NB4 (cell line): ENCODE measurements at regions not wholly inside any gene's neighbourhood (a gene's known extent, or its start where the extent isn't known, plus 50 kb on each side); places are given as distances from the start of the nearest gene placed in this dataset.
"Not testable (repeated sequence)": the region's sequence is repeated elsewhere in the genome, so short reads cannot be mapped to it uniquely, and the experiment has no call there.

Source experiments
- DNase-seq: peaks from one replicate; pipeline ENCODE4 v3.0.0; 2010; ENCODE audit warnings: low read depth
- H3K4me3 ChIP-seq: one replicate; pipeline ENCODE4 v1.5.1; 2011; ENCODE audit warnings: mild to moderate bottlenecking, low read depth, low read length, moderate library complexity
- MYC ChIP-seq: IDR thresholded peaks from 2 replicates; pipeline ENCODE4 v1.6.1; 2011; ENCODE audit warnings: low read depth, low read length
- POLR2A ChIP-seq: IDR thresholded peaks from 2 replicates; pipeline ENCODE4 v1.6.1; 2011; ENCODE audit warnings: mild to moderate bottlenecking; ENCODE audit not compliant: insufficient read length; ENCODE audit errors: extremely low read depth
- TF ChIP-seq, protein P1 (sequence below): IDR thresholded peaks from one replicate; pipeline ENCODE4 v1.5.1; 2012; ENCODE audit warnings: low read depth, low read length
- TF ChIP-seq, protein P2 (sequence below): IDR thresholded peaks from 2 replicates; pipeline ENCODE4 v1.6.1; 2011; ENCODE audit warnings: low read depth, low read length

DNA sequence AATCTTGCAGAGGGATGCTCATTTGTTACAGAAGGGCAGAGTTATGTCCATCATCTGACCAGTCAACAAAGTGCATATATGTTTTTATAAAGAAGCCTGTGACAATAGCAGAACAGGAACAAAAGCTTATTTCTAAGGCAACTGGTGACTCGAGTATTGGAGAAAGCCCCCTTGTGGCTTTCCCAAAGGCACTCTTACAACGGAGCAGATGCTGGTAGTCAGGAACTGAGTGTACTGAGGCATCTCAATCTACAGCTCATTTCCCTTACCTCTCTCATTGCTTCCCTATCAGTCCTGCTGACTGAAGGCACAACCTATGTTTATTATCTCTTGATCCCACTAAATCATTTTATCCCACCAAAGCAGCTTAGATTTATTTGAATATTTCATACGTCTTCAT lies 557.1 kb upstream of the CHAC2 start:
- TF ChIP-seq POLR2A (no peak), MYC (no peak)
- TF ChIP-seq, protein P1, sequence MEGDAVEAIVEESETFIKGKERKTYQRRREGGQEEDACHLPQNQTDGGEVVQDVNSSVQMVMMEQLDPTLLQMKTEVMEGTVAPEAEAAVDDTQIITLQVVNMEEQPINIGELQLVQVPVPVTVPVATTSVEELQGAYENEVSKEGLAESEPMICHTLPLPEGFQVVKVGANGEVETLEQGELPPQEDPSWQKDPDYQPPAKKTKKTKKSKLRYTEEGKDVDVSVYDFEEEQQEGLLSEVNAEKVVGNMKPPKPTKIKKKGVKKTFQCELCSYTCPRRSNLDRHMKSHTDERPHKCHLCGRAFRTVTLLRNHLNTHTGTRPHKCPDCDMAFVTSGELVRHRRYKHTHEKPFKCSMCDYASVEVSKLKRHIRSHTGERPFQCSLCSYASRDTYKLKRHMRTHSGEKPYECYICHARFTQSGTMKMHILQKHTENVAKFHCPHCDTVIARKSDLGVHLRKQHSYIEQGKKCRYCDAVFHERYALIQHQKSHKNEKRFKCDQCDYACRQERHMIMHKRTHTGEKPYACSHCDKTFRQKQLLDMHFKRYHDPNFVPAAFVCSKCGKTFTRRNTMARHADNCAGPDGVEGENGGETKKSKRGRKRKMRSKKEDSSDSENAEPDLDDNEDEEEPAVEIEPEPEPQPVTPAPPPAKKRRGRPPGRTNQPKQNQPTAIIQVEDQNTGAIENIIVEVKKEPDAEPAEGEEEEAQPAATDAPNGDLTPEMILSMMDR = no peak
- TF ChIP-seq, protein P2, sequence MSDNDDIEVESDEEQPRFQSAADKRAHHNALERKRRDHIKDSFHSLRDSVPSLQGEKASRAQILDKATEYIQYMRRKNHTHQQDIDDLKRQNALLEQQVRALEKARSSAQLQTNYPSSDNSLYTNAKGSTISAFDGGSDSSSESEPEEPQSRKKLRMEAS = no peak
- H3K4me3 ChIP-seq = no peak overlapping the region
- no peak for DNase-seq

DNA sequence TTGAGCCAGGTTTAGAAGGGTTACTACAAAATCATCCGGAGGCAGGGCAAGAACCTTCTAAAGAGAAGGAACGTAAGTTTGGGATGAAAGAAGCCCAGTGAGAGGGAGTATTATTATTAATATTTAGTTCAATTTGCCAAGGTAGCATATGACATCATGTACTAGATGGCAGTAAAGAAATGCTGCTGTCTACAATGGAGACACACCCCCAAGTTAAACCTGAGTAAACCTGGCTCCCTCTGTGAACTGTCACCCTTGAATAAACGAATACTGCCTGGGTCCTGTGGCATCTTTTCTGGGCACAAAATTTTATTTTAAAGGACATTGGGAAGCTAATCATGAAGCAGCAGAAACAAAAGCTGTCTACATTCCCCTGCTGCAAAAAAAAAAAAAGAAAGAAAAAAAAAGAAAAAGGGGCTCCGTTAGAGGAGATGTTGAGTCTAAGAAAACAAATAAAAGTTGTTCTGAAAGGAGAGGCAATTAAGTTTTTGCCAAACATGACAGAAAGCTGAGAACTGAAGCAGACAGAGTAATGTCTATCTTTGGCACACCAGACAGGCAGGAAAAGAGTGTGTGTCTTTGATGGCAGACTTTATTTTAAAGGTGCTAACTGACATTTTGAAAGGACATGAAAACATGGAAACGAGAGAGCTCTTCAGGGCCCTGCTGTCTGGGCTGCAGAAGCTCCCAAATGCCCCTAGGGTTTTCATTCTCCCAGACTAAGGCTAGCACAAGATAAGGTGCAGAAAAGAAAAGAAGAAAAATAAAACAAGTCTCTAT lies 557.7 kb upstream of the CHAC2 start:
- no peak overlapping the region for H3K4me3 ChIP-seq
- DNase-seq = no peak
- TF ChIP-seq, protein P2 = no peak
- TF ChIP-seq MYC = no peak
- TF ChIP-seq, protein P1 = no peak
- no peak for TF ChIP-seq POLR2A

DNA sequence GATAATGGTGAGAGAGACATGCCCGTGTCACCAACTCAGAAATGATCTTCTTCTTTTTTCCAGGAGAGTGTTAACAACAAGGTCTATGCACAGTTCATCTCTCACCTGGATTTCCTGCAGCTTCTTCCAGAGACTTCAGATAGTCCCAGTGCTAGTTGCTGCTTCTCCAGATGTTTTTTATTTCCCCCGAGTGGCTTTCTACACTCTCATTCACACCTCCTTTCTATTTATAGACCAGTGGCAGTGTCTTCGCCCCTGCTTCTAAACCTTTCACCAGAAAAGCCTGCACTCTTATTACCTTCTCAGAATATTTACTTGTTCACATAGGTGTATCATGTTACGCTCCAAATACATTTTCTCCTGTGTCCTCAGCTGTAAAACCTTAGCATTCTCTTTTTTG lies 558.8 kb upstream of the CHAC2 start:
- no peak overlapping the region for H3K4me3 ChIP-seq
- TF ChIP-seq, protein P2 = no peak
- no peak for DNase-seq

DNA sequence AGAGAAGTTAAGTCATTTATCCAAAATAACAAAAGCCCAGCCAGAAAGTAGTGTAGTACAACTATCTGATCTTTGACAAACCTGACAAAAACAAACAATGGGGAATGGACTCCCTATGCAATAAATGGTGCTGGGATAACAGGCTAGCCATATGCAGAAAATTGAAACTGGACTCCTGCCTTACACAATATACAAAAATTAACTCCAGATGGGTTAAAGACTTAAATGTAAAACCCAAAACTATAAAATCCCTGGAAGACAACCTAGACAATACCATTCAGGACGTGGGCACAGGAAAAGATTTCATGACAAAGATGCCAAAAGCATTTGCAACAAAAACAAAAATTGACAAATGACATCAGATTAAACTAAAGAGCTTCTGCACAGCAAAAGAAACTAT lies 561.4 kb upstream of the CHAC2 start:
- not testable (repeated sequence) for DNase-seq, H3K4me3 ChIP-seq

DNA sequence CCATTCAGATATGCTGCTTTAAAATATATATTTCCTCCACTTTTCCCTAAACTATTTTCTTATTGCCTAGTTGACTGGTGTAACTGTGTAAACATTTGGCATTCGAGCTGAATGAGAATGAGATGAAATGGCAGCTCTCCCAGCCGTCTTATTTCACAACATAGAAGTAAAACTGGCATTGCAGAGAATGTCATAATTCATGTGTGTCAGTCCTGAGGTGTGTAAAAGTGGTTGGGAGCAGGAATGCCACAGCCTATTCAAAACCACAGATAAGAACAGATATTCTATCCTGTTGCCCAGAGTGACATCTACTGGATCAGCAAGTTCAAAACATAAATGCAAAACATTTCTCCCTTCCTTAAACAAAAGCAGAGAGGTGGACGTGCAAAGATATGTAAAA lies 565.5 kb upstream of the CHAC2 start:
- H3K4me3 ChIP-seq = no peak overlapping the region
- DNase-seq = peak; percentile 20
- TF ChIP-seq, protein P2 = no peak
- TF ChIP-seq, protein P1 = no peak
- TF ChIP-seq POLR2A (no peak), MYC (no peak)

DNA sequence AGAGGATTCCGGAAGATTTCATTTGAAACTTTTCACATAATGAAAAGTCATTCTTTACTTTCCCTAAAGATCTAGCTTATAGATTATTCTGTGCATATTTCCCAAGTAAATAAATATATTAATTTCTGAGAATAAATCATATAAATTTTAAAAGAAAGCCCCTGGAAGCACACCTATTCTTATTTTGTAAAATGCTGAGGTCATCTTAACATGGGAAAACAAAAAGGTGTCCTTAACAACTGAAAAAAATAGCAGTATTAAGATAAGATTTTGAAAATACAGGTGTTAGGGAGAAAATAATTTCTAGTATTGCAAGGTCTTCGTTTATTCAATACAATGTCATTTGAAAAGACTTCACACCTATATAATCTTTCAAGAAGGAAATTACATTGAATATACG lies 567.5 kb upstream of the CHAC2 start:
- TF ChIP-seq POLR2A (no peak), MYC (no peak)
- TF ChIP-seq, protein P2 = no peak
- TF ChIP-seq, protein P1 = no peak
- DNase-seq = no peak
- H3K4me3 ChIP-seq = no peak overlapping the region
